SK-N-MC (cell line): ENCODE measurements at regions not wholly inside any gene's neighbourhood (a gene's known extent, or its start where the extent isn't known, plus 50 kb on each side); places are given as distances from the start of the nearest gene placed in this dataset.

Experiments used
- EZH2 ChIP-seq: fragments of 200-600 bp; sonication (generic); IDR thresholded peaks from one replicate; pipeline ENCODE4 v1.6.1; 2017; ENCODE audit warnings: antibody characterized with exemption
- POLR2AphosphoS5 ChIP-seq: IDR thresholded peaks from 2 replicates; pipeline ENCODE4 v1.6.1; 2012; ENCODE audit warnings: mild to moderate bottlenecking, low read depth, low read length, borderline replicate concordance

GRCh38 chr2:238714038-238714528 lies 133.8 kb upstream of the TWIST2 start:
- no peak for TF ChIP-seq EZH2
- TF ChIP-seq POLR2AphosphoS5: no peak
